Peyer's patch (tissue), 4 donors: ENCODE measurements at regions not wholly inside any gene's neighbourhood (a gene's known extent, or its start where the extent isn't known, plus 50 kb on each side); places are given as distances from the start of the nearest gene placed in this dataset.

ENCODE experiments used
- DNase-seq, 3 donors: peaks; one replicate each; pipeline ENCODE4 v3.0.0-alpha.2; 2017 to 2019
- H3K27ac ChIP-seq, 4 donors: fragments of 200-600 bp; sonication (generic); one replicate each; pipeline ENCODE4 v1.5.1; 2016 to 2019
- H3K27me3 ChIP-seq, 2 donors: fragments of 200-600 bp; sonication (generic); one replicate each; pipeline ENCODE4 v1.5.1; 2019
- H3K36me3 ChIP-seq, 3 donors: fragments of 200-600 bp; sonication (generic); one replicate each; pipeline ENCODE4 v1.5.1; 2016 to 2019
- H3K4me1 ChIP-seq, 4 donors: fragments of 200-600 bp; sonication (generic); one replicate each; pipeline ENCODE4 v1.5.1; 2016 to 2019
- H3K4me3 ChIP-seq, 4 donors: fragments of 200-600 bp; sonication (generic); 1 replicate in 3 of 4; 2 replicates in 1 of 4; pipeline ENCODE4 v1.5.1; 2016 to 2019; ENCODE audit warnings: mild to moderate bottlenecking in 1 of 4
- H3K9me3 ChIP-seq, 4 donors: fragments of 200-600 bp; sonication (generic); one replicate each; pipeline ENCODE4 v1.5.1; 2016 to 2019; ENCODE audit warnings: mild to moderate bottlenecking in 1 of 4
- CTCF ChIP-seq, 6 experiments: fragments of 450-650 bp in 4 of 6; fragments of 200-600 bp in 2 of 6; sonication (generic) in 1 of 6; IDR thresholded peaks; one replicate each; pipeline ENCODE4 v1.5.1; 2017 to 2019; ENCODE audit warnings: antibody characterized with exemption in 6 of 6, mild to moderate bottlenecking in 3 of 6, moderate library complexity in 1 of 6
- POLR2A ChIP-seq, 2 donors: fragments of 450-650 bp; IDR thresholded peaks; one replicate each; pipeline ENCODE4 v1.5.1; 2017; ENCODE audit warnings: antibody characterized with exemption in 2 of 2, mild to moderate bottlenecking in 2 of 2, moderate library complexity in 2 of 2

DNA sequence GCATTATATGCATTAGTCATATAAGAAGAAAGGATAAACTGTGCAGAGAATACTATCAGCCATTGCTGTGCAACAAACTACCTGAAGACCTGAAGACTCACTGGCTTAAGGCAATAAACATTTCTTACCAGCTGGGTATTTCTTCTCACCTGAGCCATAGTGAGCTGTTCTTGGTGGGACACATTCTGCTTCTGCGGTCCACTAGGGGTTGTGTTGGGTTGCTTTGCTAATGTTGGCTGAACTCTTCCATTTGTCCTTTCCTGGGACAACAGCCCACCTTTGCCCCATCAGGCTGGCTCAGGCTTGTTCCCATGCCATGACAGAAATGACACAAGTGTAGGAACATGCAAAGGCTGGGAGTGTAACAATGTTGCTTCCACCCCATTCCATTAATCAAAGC, 388.6 kb downstream of the PCDH7 start:
- Histone ChIP-seq H3K9me3 (no peaks in the 10 kb centered on the region), H3K4me1 (no peaks in the 10 kb centered on the region), H3K27me3 (no peaks in the 10 kb centered on the region), H3K4me3 (no peak overlapping the region), H3K36me3 (no peaks in the 10 kb centered on the region), H3K27ac (no peak overlapping the region)
- TF ChIP-seq POLR2A (IDR thresholded peaks at IDR 0.05) = no peak
- TF ChIP-seq CTCF (IDR thresholded peaks at IDR 0.05) = no peak
- no peak for DNase-seq

DNA sequence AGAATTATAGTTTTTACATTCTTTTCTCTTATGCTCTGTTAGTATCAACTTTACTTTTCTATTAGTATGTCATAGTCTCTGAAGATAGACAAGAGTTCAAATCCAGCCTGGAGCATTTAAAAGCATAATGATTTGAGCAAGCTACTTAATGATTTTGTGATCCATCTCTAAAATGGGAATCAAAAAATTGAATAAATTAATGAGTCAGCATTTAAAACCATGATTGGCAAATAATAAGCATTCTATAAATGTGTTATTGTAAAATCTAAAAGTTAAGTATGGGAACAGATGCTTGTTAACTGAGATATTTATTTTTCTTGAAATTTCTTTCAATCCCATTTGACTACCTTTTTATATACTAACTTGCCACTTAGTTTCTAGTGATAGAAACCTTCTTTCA, 391.6 kb downstream of the PCDH7 start:
- no peak overlapping the region for H3K4me3 ChIP-seq
- no peak for DNase-seq
- no peak for TF ChIP-seq CTCF (IDR thresholded peaks at IDR 0.05)
- no peak for TF ChIP-seq POLR2A (IDR thresholded peaks at IDR 0.05)
- no peaks in the 10 kb centered on the region for H3K36me3 ChIP-seq
- no peaks in the 10 kb centered on the region for H3K27me3 ChIP-seq
- H3K27ac ChIP-seq = no peak overlapping the region
- no peaks in the 10 kb centered on the region for H3K4me1 ChIP-seq
- no peaks in the 10 kb centered on the region for H3K9me3 ChIP-seq

GRCh38 chr4:31114816-31115215, 394.6 kb downstream of the PCDH7 start:
- Histone ChIP-seq H3K36me3 (no peaks in the 10 kb centered on the region), H3K27me3 (no peaks in the 10 kb centered on the region), H3K4me1 (no peaks in the 10 kb centered on the region), H3K9me3 (no peaks in the 10 kb centered on the region), H3K4me3 (no peak overlapping the region), H3K27ac (no peak overlapping the region)
- TF ChIP-seq CTCF (IDR thresholded peaks at IDR 0.05) (no peak), POLR2A (IDR thresholded peaks at IDR 0.05) (no peak)
- DNase-seq = no peak

GRCh38 chr4:31124008-31124585, 403.9 kb downstream of the PCDH7 start:
- no peak for DNase-seq
- Histone ChIP-seq H3K27ac (peak overlapping the region in 1 of 4 donors; percentile 12), H3K27me3 (no peaks in the 10 kb centered on the region)

GRCh38 chr4:31125061-31125460, 404.9 kb downstream of the PCDH7 start:
- no peaks in the 10 kb centered on the region for H3K9me3 ChIP-seq

More at GRCh38 chr4:31124008-31124585, 403.9 kb downstream of the PCDH7 start:
- Histone ChIP-seq H3K4me3 (peak overlapping the region in 1 of 4 donors; percentile 17), H3K9me3 (no peaks in the 10 kb centered on the region), H3K4me1 (no peaks in the 10 kb centered on the region), H3K36me3 (no peaks in the 10 kb centered on the region)
- TF ChIP-seq POLR2A (IDR thresholded peaks at IDR 0.05) (no peak), CTCF (IDR thresholded peaks at IDR 0.05) (peak in 2 of 6 experiments; percentile 22 to 29)

More at GRCh38 chr4:31125061-31125460, 404.9 kb downstream of the PCDH7 start:
- Histone ChIP-seq H3K4me3 (no peak overlapping the region), H3K27ac (no peak overlapping the region), H3K36me3 (no peaks in the 10 kb centered on the region), H3K27me3 (no peaks in the 10 kb centered on the region), H3K4me1 (no peaks in the 10 kb centered on the region)
- DNase-seq = no peak
- TF ChIP-seq POLR2A (IDR thresholded peaks at IDR 0.05) = no peak
- no peak for TF ChIP-seq CTCF (IDR thresholded peaks at IDR 0.05)
